Left ventricle myocardium inferior (tissue), 1 donor: ENCODE measurements at regions not wholly inside any gene's neighbourhood (a gene's known extent, or its start where the extent isn't known, plus 50 kb on each side); places are given as distances from the start of the nearest gene placed in this dataset.

Experiments
- DNase-seq: peaks from one replicate; pipeline ENCODE4 v3.0.0-alpha.2; 2020
- H3K27ac ChIP-seq: fragments of 200-600 bp; replicated peaks from 2 replicates; pipeline ENCODE4 v1.8.0; 2021
- H3K27me3 ChIP-seq: fragments of 200-600 bp; 2 replicates; pipeline ENCODE4 v1.8.0; 2021; ENCODE audit warnings: low read depth
- H3K36me3 ChIP-seq: fragments of 200-600 bp; 2 replicates; pipeline ENCODE4 v1.8.0; 2021
- H3K4me1 ChIP-seq: fragments of 200-600 bp; 2 replicates; pipeline ENCODE4 v1.8.0; 2021
- H3K4me3 ChIP-seq: fragments of 200-600 bp; 2 replicates; pipeline ENCODE4 v1.8.0; 2021; ENCODE audit warnings: mild to moderate bottlenecking, moderate library complexity
- H3K9me3 ChIP-seq: fragments of 200-600 bp; replicated peaks from 2 replicates; pipeline ENCODE4 v1.8.0; 2021
- intact Hi-C: fragments of 100-400 bp; cut with micrococcal nuclease; formaldehyde crosslinking; loops from one replicate; pipeline ENCODE4 v1.11.0; 2022
- TF ChIP-seq, protein P1 (sequence below): fragments of 200-600 bp; IDR thresholded peaks from 2 replicates; pipeline ENCODE4 v1.8.0; 2021; ENCODE audit warnings: antibody characterized with exemption, mild to moderate bottlenecking, borderline replicate concordance
- donor health status: DM: no; HTN: yes; CAD: no; lungs with severe emphysema.

DNA sequence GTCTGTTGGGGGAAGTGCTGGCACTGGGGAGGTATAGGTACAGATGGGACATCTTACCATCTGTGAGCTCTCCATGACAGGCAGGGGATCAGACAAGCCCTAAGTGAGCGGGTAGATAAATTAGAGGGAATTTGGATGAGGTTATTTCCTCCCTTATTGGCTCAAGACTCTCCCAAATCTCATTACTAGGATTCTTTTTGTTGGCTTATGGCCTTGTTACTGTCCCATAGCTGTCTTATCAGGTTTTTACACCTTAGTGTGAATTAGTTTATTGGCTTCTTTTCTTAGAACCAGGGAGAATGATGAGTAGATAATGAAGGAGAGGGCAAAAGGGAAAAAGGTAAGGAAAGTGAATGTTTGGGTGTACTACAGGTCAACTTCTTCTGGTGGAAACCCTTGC is 191.1 kb upstream of the PRICKLE1 start:
- no peak overlapping the region for H3K4me3 ChIP-seq
- peaks cover 20% of the 10 kb centered on the region for H3K4me1 ChIP-seq
- no peaks in the 10 kb centered on the region for H3K36me3 ChIP-seq
- H3K27me3 ChIP-seq = no peaks in the 10 kb centered on the region
- TF ChIP-seq, protein P1, sequence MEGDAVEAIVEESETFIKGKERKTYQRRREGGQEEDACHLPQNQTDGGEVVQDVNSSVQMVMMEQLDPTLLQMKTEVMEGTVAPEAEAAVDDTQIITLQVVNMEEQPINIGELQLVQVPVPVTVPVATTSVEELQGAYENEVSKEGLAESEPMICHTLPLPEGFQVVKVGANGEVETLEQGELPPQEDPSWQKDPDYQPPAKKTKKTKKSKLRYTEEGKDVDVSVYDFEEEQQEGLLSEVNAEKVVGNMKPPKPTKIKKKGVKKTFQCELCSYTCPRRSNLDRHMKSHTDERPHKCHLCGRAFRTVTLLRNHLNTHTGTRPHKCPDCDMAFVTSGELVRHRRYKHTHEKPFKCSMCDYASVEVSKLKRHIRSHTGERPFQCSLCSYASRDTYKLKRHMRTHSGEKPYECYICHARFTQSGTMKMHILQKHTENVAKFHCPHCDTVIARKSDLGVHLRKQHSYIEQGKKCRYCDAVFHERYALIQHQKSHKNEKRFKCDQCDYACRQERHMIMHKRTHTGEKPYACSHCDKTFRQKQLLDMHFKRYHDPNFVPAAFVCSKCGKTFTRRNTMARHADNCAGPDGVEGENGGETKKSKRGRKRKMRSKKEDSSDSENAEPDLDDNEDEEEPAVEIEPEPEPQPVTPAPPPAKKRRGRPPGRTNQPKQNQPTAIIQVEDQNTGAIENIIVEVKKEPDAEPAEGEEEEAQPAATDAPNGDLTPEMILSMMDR = no peak
- H3K9me3 ChIP-seq = no peaks in the 10 kb centered on the region
- no peak for DNase-seq
- no peak overlapping the region for H3K27ac ChIP-seq
- intact Hi-C loops = loop anchor here (10.0 kb wide), 1 partner anchor 196 kb away; the partner anchor contains the start of gene PRICKLE1

DNA sequence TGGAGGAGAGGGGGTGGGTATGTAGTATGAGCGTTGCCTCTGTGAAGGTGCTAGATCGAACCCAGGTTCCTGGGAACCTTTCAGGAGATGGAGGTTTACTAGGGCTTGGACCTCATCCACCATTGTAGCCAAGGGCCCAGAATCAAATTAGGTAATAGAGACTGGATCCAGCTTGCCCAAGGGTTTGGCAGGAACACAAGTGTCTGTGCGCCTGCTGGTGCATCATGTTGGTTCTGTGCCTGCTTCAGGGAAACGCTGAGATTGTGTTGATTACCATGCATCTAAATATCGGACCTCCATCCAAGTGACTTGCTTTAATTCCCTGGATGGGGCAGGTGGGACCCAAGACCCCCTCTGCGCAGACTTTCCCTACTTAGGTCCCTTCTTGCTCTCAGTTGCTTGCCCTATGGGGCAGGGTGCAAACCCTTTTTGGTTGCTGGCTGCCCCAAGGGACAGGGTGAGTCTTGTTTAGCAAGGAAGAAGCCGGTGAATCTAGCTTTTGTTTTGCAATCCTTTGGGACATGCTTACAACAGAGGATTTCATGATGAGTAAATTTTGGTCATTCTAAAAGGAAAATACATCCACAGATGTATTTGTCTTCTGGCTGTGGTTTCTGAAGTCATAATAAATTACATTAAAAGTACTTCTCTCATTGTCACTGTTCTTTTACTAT is 189.8 kb upstream of the PRICKLE1 start:
- Histone ChIP-seq H3K4me1 (peaks cover 20% of the 10 kb centered on the region), H3K27me3 (no peaks in the 10 kb centered on the region), H3K4me3 (no peak overlapping the region), H3K9me3 (no peaks in the 10 kb centered on the region), H3K27ac (no peak overlapping the region), H3K36me3 (no peaks in the 10 kb centered on the region)
- DNase-seq = no peak
- TF ChIP-seq, protein P1 = no peak
- intact Hi-C loops = no loop called here

DNA sequence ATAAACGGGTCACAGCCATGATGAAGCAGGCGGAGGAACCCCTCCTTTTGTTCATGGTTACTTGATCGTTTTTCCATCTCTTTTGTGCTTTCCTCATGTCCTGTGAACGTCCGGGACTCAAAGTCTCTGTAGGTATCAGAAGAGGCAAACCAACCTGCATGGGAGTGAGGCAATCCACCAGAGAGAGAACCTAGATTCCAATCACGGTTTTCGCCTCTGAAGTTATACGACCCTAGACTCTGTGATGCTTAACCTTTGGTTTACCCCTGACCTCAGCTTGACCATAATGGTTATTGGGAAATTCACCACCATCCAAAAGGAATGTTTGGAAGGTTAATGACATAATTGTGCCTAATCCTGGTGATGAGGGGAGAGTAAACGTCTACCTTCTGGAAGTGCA is 186.8 kb upstream of the PRICKLE1 start:
- TF ChIP-seq, protein P1 = no peak
- Histone ChIP-seq H3K4me3 (no peak overlapping the region), H3K36me3 (no peaks in the 10 kb centered on the region), H3K27ac (no peak overlapping the region), H3K27me3 (no peaks in the 10 kb centered on the region), H3K9me3 (peaks cover 13% of the 10 kb centered on the region), H3K4me1 (peaks cover 20% of the 10 kb centered on the region)
- intact Hi-C loops = no loop called here
- DNase-seq = no peak

DNA sequence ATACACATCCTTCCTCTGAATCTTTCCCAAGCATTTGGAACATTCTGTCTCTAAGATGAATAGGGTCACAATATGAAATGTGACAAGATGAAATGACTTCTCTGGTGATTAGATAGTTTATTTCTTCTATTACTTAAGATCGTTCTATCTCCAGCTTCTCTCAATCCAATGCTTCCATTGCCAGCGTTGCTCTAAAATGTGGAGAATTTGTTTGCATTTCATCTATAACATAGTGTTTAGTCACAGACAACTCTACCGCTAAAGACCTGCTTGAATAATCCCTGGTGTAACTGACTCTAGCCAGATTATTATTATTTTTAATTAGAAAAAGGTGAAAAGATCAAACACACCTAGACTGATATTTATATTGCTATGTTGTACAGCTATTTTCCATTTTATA is 184.7 kb upstream of the PRICKLE1 start:
- Histone ChIP-seq H3K27me3 (no peaks in the 10 kb centered on the region), H3K27ac (no peak overlapping the region), H3K9me3 (peaks cover 13% of the 10 kb centered on the region), H3K4me1 (peaks cover 13% of the 10 kb centered on the region), H3K4me3 (no peak overlapping the region), H3K36me3 (no peaks in the 10 kb centered on the region)
- intact Hi-C loops = no loop called here
- TF ChIP-seq, protein P1 = no peak
- DNase-seq = no peak

DNA sequence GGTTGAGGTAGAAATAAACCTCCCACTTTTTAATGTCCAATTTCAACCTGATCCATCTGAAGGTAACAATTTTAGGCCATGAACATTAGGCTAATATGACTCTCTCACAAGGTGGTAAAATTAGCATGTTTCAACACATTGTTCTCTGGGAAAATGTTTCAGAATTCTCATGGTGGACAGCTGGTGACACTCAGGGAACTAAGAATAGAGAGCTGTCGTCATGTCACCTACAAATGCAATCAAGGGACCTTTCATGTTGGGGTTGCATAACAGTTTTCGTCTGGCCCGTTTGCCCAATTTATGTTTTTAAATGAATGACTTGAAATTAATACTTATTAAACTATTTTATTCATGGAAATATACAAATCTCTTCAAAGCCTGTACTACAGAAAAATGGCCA is 180.7 kb upstream of the PRICKLE1 start:
- no peak for DNase-seq
- Histone ChIP-seq H3K36me3 (no peaks in the 10 kb centered on the region), H3K4me1 (peaks cover 20% of the 10 kb centered on the region), H3K27me3 (no peaks in the 10 kb centered on the region), H3K27ac (no peak overlapping the region), H3K4me3 (no peak overlapping the region), H3K9me3 (peaks cover 13% of the 10 kb centered on the region)
- intact Hi-C loops = no loop called here
- TF ChIP-seq, protein P1 = no peak
